Activated naive CD8-positive, alpha-beta T cell treated with anti-CD3 and anti-CD28 coated beads, Interleukin-2, amount 50 U/mL, for 24 hours (primary cell): ENCODE measurements at regions not wholly inside any gene's neighbourhood (a gene's known extent, or its start where the extent isn't known, plus 50 kb on each side); places are given as distances from the start of the nearest gene placed in this dataset.

Experiments
- ATAC-seq: fragments of 150-1000 bp; cut with Tn5 transposase; one replicate; pipeline ENCODE4 v1.10.0; 2021
- DNase-seq: peaks from one replicate; pipeline ENCODE4 v3.0.0; 2021
- H3K27ac Mint-ChIP-seq: one replicate; pipeline ENCODE4 v1.8.0; 2021; ENCODE audit warnings: mild to moderate bottlenecking, mixed read lengths
- H3K27me3 Mint-ChIP-seq: one replicate; pipeline ENCODE4 v1.8.0; 2021; ENCODE audit warnings: mixed read lengths
- H3K36me3 Mint-ChIP-seq: one replicate; pipeline ENCODE4 v1.8.0; 2021; ENCODE audit warnings: low read depth, mixed read lengths
- H3K4me1 Mint-ChIP-seq: one replicate; pipeline ENCODE4 v1.8.0; 2021; ENCODE audit warnings: mixed read lengths
- H3K4me3 Mint-ChIP-seq: one replicate; pipeline ENCODE4 v1.8.0; 2021; ENCODE audit warnings: mild to moderate bottlenecking, moderate library complexity, mixed read lengths
- H3K9me3 Mint-ChIP-seq: one replicate; pipeline ENCODE4 v1.8.0; 2021; ENCODE audit warnings: mixed read lengths

- no peaks in the 10 kb centered on the region for H3K9me3 Mint-ChIP-seq
- H3K4me3 Mint-ChIP-seq, result no peak overlapping the region
- no peak for ATAC-seq
- H3K27me3 Mint-ChIP-seq, result peaks cover 12% of the 10 kb centered on the region
- DNase-seq, result no peak
- H3K27ac Mint-ChIP-seq, result no peak overlapping the region
- H3K36me3 Mint-ChIP-seq, result no peaks in the 10 kb centered on the region
- H3K4me1 Mint-ChIP-seq, result no peaks in the 10 kb centered on the region
Observed at GRCh38 chr9:109865521-109865920, 85.5 kb downstream of the PALM2AKAP2 start.

DNA sequence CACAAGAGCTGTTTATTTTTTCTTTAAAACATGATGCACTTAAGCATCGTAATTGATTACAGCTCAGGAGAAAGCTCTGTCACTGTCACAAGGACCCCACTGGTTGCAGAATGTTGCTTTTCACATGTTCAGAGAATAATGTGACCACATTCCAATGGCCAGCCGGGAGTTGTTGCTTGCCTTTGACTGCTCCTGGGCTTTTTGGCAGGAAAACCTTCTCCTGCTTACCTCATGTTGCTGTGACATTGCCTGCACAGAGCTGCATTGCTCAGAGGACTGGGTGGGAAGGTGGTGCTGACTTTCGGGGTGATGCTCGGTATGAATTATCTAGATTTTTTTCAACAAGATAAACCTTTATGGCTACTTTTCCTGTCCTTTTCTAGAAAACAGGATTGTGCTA lies 88.2 kb downstream of the PALM2AKAP2 start:
- no peak for ATAC-seq
- no peak for DNase-seq
- no peaks in the 10 kb centered on the region for H3K9me3 Mint-ChIP-seq

GRCh38 chr9:109868722-109869121 lies 88.7 kb downstream of the PALM2AKAP2 start:
- no peak for DNase-seq
- Mint-ChIP-seq H3K4me1 (no peaks in the 10 kb centered on the region), H3K9me3 (no peaks in the 10 kb centered on the region), H3K36me3 (no peaks in the 10 kb centered on the region), H3K27me3 (peaks cover 18% of the 10 kb centered on the region), H3K4me3 (no peak overlapping the region), H3K27ac (no peak overlapping the region)
- ATAC-seq, result no peak

More for the DNA sequence above, 88.2 kb downstream of the PALM2AKAP2 start:
- Mint-ChIP-seq H3K36me3 (no peaks in the 10 kb centered on the region), H3K4me3 (no peak overlapping the region), H3K27ac (no peak overlapping the region), H3K27me3 (peaks cover 14% of the 10 kb centered on the region), H3K4me1 (no peaks in the 10 kb centered on the region)

DNA sequence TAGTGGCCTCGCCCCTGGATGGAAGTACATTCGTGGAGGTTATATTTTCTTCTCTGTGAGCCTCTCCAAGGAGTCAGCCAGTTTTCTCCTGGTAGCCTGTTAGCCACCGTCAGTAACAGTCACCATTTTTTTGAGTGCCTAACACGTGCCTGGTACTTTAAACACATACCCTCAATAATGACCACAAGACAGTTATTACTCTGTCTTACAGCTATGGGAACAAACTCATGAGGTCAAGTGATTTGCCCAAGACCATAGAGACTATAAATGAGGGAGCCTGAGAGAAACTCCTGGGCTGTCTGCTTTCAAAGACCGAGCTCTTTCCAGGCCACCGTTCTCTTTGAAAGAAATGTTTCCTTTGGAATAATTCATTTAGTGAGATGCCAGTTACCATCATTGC lies 90.4 kb downstream of the PALM2AKAP2 start:
- H3K4me3 Mint-ChIP-seq, result no peak overlapping the region
- no peaks in the 10 kb centered on the region for H3K4me1 Mint-ChIP-seq
- ATAC-seq (no peak), DNase-seq (no peak)
- no peaks in the 10 kb centered on the region for H3K9me3 Mint-ChIP-seq
- no peak overlapping the region for H3K27ac Mint-ChIP-seq
- peaks cover 30% of the 10 kb centered on the region for H3K27me3 Mint-ChIP-seq
- no peaks in the 10 kb centered on the region for H3K36me3 Mint-ChIP-seq

DNA sequence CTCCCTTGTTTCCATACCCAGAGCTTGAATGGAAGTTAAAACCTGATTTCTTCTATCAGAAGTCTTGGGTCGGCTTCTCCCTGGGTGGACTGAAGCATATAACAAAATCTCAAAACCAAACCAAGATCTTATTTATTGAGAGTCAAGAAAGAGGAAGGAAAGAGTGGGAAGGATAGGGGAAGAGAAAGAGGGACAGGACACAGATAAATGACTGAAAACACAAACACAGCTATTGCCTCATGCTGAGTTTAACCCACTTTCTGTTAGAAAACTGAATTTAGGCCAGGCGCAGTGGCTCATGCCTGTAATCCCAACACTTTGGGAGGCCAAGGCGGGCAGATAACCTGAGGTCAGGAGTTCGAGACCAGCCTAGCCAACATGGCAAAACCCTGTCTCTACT lies 92.9 kb downstream of the PALM2AKAP2 start:
- H3K4me1 Mint-ChIP-seq, result no peaks in the 10 kb centered on the region
- H3K36me3 Mint-ChIP-seq, result no peaks in the 10 kb centered on the region
- no peak overlapping the region for H3K4me3 Mint-ChIP-seq
- H3K27me3 Mint-ChIP-seq, result peaks cover 28% of the 10 kb centered on the region
- DNase-seq, result no peak
- no peak overlapping the region for H3K27ac Mint-ChIP-seq
- no peak for ATAC-seq
- H3K9me3 Mint-ChIP-seq, result no peaks in the 10 kb centered on the region

DNA sequence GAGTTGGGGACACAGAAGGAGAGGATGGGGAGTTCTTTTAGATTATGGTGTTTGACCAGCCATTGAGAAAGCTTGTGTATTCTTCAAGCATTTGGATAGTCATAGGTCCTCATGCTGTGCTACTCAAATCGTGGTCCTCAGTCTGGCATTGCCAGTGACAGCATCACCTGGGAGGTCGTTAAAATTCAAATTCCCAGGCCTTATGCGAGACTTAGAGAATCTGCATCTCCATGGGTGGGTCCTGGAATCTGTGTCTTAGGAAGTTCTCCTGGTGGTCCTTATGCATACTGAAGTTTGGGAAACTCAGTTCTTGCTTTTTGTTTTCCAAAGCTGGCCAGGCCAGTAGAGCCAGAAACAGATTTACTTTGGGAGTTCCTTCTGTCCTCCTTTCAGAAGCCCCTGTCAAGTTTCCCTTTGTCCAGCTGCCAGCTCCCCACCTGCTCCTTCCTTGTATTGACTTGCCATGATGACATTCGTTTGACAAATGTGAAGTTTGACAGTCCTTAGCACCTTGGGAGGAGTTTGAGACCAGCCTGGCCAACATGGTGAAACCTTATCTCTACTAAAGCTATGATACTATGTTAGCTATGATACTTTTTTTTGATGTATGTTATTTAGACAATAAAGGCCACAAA lies 95.6 kb downstream of the PALM2AKAP2 start:
- Mint-ChIP-seq H3K4me1 (no peaks in the 10 kb centered on the region), H3K27ac (no peak overlapping the region), H3K27me3 (peaks cover 29% of the 10 kb centered on the region), H3K4me3 (no peak overlapping the region), H3K9me3 (no peaks in the 10 kb centered on the region), H3K36me3 (no peaks in the 10 kb centered on the region)
- no peak for DNase-seq
- no peak for ATAC-seq

GRCh38 chr9:109880276-109881169 lies 100.5 kb downstream of the PALM2AKAP2 start:
- peaks cover 4% of the 10 kb centered on the region for H3K4me1 Mint-ChIP-seq
- no peak overlapping the region for H3K27ac Mint-ChIP-seq
- no peak overlapping the region for H3K4me3 Mint-ChIP-seq

DNA sequence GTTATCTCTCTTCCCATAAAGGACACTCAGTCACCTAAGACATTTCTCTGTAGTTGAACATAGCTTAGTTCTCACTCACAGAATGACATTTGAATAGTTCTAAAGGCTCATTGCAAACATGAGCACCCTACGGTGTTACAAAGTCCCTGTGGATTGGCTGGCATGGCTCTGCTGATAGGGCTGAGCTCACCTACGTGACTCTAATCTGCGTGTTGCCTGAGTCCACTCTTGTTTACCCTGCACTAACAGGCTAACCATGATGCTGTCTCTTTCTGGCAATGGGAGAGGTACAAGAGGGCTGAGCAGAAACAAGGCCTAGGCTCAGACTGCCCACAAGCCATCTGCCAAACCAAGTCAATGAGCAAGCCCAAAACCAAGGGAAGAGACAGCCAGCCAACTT lies 103.6 kb downstream of the PALM2AKAP2 start:
- Mint-ChIP-seq H3K4me3 (no peak overlapping the region), H3K27ac (no peak overlapping the region), H3K9me3 (peaks cover 4% of the 10 kb centered on the region), H3K4me1 (peaks cover 30% of the 10 kb centered on the region), H3K36me3 (no peaks in the 10 kb centered on the region), H3K27me3 (peaks cover 8% of the 10 kb centered on the region)
- ATAC-seq (no peak), DNase-seq (no peak)

More at GRCh38 chr9:109880276-109881169, 100.5 kb downstream of the PALM2AKAP2 start:
- ATAC-seq (no peak), DNase-seq (peak; percentile 18)
- peaks cover 4% of the 10 kb centered on the region for H3K9me3 Mint-ChIP-seq
- peaks cover 10% of the 10 kb centered on the region for H3K27me3 Mint-ChIP-seq
- no peaks in the 10 kb centered on the region for H3K36me3 Mint-ChIP-seq

DNA sequence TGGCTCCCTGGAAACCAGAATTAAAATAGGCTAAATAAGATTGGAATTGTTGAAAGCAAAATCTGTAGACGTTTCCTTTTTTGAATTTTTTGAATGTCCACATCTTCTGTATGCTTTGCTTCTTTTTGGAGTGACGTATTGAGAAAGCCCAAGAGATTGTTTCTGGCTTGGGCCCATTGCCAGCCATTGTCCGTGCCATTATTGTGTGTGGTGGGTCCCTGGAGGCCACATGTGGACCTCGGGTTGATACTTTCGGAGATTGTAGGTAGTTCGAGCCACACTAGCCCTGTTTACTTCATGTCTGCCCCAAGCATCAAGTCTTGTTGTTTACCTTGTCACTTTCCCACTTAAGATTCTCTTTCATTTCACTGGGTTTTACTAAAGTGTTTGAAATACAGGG lies 106.0 kb downstream of the PALM2AKAP2 start:
- Mint-ChIP-seq H3K4me3 (no peak overlapping the region), H3K27me3 (no peaks in the 10 kb centered on the region), H3K9me3 (peaks cover 4% of the 10 kb centered on the region)

DNA sequence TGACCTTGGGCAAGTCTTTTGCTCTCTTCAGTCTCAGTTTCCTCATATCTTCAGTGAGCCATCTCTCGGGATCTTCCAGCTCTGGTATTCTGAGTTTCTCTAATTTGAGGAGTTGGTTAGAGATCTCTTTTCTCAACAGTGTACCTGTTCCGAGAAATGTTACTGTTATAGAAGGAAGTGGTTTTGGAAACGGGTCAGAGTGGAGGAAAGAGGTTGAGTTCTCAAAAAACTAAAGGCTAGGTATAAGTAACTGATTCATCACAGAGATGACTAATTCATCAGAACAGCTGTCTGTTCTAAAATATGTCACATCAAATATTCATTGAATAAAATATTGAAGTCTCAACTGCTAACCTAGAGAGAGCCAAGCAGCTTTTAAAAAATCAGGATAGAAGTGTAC lies 106.6 kb downstream of the PALM2AKAP2 start:
- no peak overlapping the region for H3K4me3 Mint-ChIP-seq
- peaks cover 40% of the 10 kb centered on the region for H3K4me1 Mint-ChIP-seq
- DNase-seq (no peak), ATAC-seq (peak; percentile 79)
- H3K36me3 Mint-ChIP-seq, result no peaks in the 10 kb centered on the region
- peak overlapping the region; percentile 68 for H3K27ac Mint-ChIP-seq
- H3K27me3 Mint-ChIP-seq, result no peaks in the 10 kb centered on the region
- H3K9me3 Mint-ChIP-seq, result peaks cover 4% of the 10 kb centered on the region

More for the DNA sequence above, 106.0 kb downstream of the PALM2AKAP2 start:
- DNase-seq (no peak), ATAC-seq (no peak)
- H3K36me3 Mint-ChIP-seq, result no peaks in the 10 kb centered on the region
- peaks cover 40% of the 10 kb centered on the region for H3K4me1 Mint-ChIP-seq
- peak overlapping the region; percentile 68 for H3K27ac Mint-ChIP-seq

GRCh38 chr9:109887079-109887478 lies 107.1 kb downstream of the PALM2AKAP2 start:
- H3K4me3 Mint-ChIP-seq, result no peak overlapping the region
- DNase-seq, result no peak
- no peaks in the 10 kb centered on the region for H3K27me3 Mint-ChIP-seq
- peak overlapping the region; percentile 68 for H3K27ac Mint-ChIP-seq
- no peaks in the 10 kb centered on the region for H3K36me3 Mint-ChIP-seq
- peaks cover 40% of the 10 kb centered on the region for H3K4me1 Mint-ChIP-seq
- ATAC-seq, result peak; percentile 24
- H3K9me3 Mint-ChIP-seq, result peaks cover 4% of the 10 kb centered on the region

GRCh38 chr9:109888695-109889094 lies 108.7 kb downstream of the PALM2AKAP2 start:
- H3K36me3 Mint-ChIP-seq, result no peaks in the 10 kb centered on the region
- DNase-seq (no peak), ATAC-seq (no peak)
- H3K9me3 Mint-ChIP-seq, result peaks cover 3% of the 10 kb centered on the region
- H3K4me3 Mint-ChIP-seq, result no peak overlapping the region
- no peak overlapping the region for H3K27ac Mint-ChIP-seq
- peaks cover 40% of the 10 kb centered on the region for H3K4me1 Mint-ChIP-seq
- H3K27me3 Mint-ChIP-seq, result no peaks in the 10 kb centered on the region

DNA sequence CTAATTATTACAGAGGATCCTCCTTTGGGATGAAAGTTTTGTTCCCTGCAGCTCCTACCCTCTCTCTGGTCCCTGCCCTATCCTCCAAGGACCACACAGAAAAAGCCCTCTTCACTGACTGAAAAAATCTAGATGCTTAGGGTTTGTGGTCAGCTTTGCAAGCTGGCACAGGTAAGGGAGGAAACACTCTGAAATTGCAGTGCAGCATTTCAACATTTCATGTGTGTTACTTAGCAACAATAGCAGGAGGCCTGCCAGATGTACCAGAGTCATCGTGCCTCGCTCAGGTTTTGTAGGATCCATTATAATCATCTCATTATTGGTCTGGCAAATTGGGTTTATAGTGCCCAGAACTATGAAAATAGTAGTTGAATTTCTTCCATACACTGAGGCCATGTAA lies 109.5 kb downstream of the PALM2AKAP2 start:
- no peak overlapping the region for H3K4me3 Mint-ChIP-seq
- H3K36me3 Mint-ChIP-seq, result no peaks in the 10 kb centered on the region
- peaks cover 42% of the 10 kb centered on the region for H3K4me1 Mint-ChIP-seq
- no peaks in the 10 kb centered on the region for H3K9me3 Mint-ChIP-seq
- DNase-seq (no peak), ATAC-seq (no peak)
- H3K27me3 Mint-ChIP-seq, result no peaks in the 10 kb centered on the region
- H3K27ac Mint-ChIP-seq, result no peak overlapping the region

- no peak for ATAC-seq
- no peaks in the 10 kb centered on the region for H3K36me3 Mint-ChIP-seq
Observed at GRCh38 chr9:109893241-109893640, 113.2 kb downstream of the PALM2AKAP2 start.

GRCh38 chr9:109894473-109894872 lies 114.5 kb downstream of the PALM2AKAP2 start:
- Mint-ChIP-seq H3K4me3 (no peak overlapping the region), H3K36me3 (no peaks in the 10 kb centered on the region), H3K27ac (peak overlapping the region; percentile 83), H3K9me3 (no peaks in the 10 kb centered on the region), H3K27me3 (no peaks in the 10 kb centered on the region), H3K4me1 (peaks cover 26% of the 10 kb centered on the region)
- DNase-seq (no peak), ATAC-seq (peak; percentile 62)

More at GRCh38 chr9:109893241-109893640, 113.2 kb downstream of the PALM2AKAP2 start:
- Mint-ChIP-seq H3K9me3 (no peaks in the 10 kb centered on the region), H3K27ac (no peak overlapping the region), H3K27me3 (no peaks in the 10 kb centered on the region), H3K4me1 (peaks cover 33% of the 10 kb centered on the region), H3K4me3 (no peak overlapping the region)
- DNase-seq, result no peak
